H7 (cell line): ENCODE measurements at regions not wholly inside any gene's neighbourhood (a gene's known extent, or its start where the extent isn't known, plus 50 kb on each side); places are given as distances from the start of the nearest gene placed in this dataset.

Experiments
- DNase-seq: peaks from one replicate; pipeline ENCODE4 v3.0.0; 2012
- H3K27me3 ChIP-seq: 2 replicates; pipeline ENCODE4 v1.6.0; 2011; ENCODE audit warnings: mild to moderate bottlenecking, low read length; ENCODE audit not compliant: control insufficient read depth, insufficient read depth
- H3K36me3 ChIP-seq: replicated peaks from 2 replicates; pipeline ENCODE4 v1.5.1; 2011; ENCODE audit warnings: low read length; ENCODE audit not compliant: control insufficient read depth, insufficient read depth
- H3K4me3 ChIP-seq: 2 replicates; pipeline ENCODE4 v1.5.1; 2011; ENCODE audit warnings: low read depth, mild to moderate bottlenecking, control low read depth, low read length, moderate library complexity; ENCODE audit not compliant: insufficient read depth

DNA sequence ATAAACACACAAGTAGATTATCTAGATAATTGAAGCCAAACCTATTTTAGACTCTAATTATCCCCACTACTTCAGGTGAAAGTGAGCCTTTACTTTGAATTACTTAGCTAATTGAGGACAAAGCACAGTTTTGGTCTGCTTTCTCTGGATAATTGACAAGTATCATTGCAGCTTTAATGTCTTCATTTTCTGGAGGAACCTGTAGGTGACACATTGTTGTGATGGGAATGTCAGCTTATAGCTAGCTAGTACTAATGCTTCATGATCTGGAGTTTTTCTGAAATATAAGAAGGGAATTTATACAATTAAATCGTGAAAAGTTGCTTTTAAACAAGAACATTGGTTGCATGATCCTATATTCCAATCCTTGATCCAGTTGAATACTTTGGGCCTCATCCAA is 319.3 kb upstream of the CITED2 start:
- Histone ChIP-seq H3K27me3 (no peaks in the 10 kb centered on the region), H3K36me3 (no peaks in the 10 kb centered on the region), H3K4me3 (no peak overlapping the region)
- no peak for DNase-seq

DNA sequence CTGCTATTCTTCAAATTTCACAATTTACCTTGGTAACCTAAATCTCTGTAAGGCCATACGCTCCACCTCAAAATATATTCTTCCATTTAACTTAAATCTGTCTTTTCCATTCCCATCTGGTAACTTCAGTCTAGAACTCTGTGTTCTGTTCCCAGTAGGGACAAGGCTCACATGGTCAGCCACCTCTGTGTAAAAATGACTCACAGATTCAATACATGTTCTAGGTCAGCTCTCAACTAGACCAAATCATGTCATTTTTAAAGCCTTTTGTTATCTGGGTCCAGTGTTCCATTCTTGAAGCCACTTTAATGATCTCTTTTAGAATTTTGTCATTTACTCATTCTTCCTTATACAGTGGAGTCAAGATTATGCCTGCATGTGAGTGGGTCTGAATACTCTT is 315.6 kb upstream of the CITED2 start:
- no peaks in the 10 kb centered on the region for H3K27me3 ChIP-seq

DNA sequence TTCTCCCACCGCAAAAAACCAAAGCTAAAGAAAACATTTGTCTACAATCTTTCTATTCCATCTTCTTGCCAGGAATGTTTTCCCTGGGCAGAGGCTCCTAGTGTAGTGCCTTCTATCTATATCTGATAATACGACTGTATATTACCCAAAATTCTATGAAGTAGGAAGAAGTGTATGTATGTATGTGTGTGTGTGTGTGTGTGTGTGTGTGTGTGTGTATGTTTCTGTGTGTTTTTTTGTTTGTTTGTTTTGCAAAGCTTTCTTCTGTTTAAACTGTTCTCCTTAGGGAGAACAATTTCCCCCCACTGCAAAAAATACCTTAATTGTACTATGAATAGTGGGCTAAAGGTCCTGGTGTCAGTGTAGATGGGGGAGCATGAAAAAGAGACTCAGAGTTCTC is 312.6 kb upstream of the CITED2 start:
- H3K36me3 ChIP-seq: no peaks in the 10 kb centered on the region
- no peaks in the 10 kb centered on the region for H3K27me3 ChIP-seq
- no peak overlapping the region for H3K4me3 ChIP-seq
- no peak for DNase-seq

More for the DNA sequence above, 315.6 kb upstream of the CITED2 start:
- Histone ChIP-seq H3K36me3 (no peaks in the 10 kb centered on the region), H3K4me3 (no peak overlapping the region)
- DNase-seq: no peak

DNA sequence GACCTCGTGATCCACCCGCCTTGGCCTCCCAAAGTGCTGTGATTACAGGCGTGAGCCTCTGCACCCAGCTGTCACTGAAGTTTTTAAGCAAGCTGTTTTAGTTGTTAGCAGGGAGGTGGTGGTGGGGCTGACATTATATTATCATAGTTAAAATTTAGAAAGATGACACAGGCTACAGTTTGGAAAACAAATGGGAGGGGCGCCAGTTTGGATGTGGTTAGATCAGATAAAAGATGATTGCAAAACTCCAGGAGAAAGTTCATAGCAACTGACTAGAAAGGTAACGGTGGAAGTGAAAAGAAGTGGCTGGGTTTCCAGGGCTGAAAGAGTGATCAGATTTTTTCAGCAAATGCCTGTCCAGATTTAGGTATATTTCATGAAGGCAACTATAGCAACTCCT is 311.9 kb upstream of the CITED2 start:
- Histone ChIP-seq H3K27me3 (no peaks in the 10 kb centered on the region), H3K36me3 (no peaks in the 10 kb centered on the region), H3K4me3 (no peak overlapping the region)
- no peak for DNase-seq

DNA sequence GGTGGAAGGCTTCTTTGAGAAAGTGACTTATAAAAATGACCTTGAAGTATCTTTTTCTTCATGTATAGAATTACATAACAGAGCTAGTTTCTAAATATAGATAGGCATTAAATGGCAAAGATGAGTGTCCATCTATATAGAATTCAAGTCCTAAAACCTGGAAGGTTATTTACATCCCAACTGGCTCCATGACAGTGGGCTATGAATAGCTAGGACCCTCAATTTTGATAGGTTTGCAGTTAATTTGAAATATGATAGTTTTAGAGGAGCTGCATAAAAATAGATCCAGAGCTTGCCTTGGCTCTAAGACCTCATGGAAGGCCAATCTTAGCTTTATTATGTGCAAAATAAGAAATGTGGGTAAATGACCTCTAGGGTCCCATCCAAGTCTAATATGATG is 310.6 kb upstream of the CITED2 start:
- Histone ChIP-seq H3K4me3 (no peak overlapping the region), H3K27me3 (no peaks in the 10 kb centered on the region), H3K36me3 (no peaks in the 10 kb centered on the region)
- DNase-seq: no peak

DNA sequence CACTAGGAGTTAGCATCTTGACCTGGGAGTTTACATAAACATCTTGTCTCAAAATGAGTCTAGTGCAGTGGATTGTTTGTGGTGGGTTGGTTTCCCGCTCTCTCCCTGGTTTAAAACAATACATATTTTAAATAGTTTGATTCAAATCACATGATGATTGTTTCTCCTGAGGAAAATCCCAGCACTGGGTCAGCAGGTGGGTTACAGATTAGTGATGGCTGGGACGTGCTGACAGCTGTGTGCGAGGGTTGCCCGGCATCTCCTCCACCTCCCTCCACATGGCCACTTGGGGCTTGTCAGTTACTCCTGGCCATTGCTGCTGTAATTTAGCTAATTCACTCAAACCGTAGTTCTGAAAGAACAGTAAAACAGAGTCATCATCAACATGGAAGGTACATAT is 306.4 kb upstream of the CITED2 start:
- no peaks in the 10 kb centered on the region for H3K36me3 ChIP-seq
- H3K27me3 ChIP-seq: no peaks in the 10 kb centered on the region
- DNase-seq: peak; percentile 26
- no peak overlapping the region for H3K4me3 ChIP-seq

DNA sequence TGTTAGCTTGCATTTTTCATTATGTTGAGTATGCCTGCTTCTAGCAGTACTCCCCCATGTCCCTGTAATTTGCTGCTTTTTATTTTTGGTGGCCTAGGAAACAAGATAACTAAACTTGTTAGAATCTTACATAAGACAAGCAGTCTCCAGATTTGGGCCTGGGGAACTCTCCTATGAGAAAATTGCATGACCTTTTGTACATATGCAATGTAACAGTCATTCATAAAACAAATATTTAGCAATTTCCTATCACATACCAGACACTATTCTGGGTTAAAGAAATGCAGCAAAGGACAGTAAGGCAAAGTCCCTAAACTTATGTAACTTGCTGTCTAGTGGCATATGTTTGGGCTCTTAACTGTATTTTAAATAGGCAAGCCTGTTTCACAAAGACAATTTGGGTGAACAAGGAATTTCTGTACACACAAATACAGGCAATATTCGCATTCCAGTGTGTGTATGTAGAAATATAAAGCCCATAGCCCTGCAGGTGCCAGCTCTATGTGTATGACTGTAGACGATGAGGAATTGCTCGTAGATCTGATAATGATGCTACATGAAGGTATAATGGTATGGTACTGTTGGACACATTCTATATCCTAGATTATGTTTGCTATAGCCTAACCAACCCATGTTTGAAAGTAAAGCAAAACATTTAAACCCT is 305.2 kb upstream of the CITED2 start:
- Histone ChIP-seq H3K27me3 (no peaks in the 10 kb centered on the region), H3K4me3 (no peak overlapping the region), H3K36me3 (no peaks in the 10 kb centered on the region)
- DNase-seq: no peak

DNA sequence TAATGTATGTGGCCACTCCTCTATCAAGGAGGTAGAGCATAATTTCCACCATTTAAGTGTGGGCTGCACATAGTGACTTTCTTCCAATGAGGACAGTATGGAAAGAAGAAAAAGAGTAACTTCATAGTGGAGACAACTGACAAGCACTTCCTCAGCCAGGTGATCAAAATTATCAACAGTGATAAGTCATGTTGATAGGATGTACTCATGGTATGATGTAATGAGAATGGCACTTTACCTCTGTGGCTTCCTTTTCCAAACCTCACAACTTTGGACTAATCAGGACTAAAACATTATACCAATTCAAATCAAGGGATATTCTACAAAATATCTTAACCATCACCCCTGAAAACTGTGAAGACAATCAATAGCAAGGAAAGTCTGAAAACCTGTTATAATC is 302.3 kb upstream of the CITED2 start:
- no peaks in the 10 kb centered on the region for H3K36me3 ChIP-seq
- no peak for DNase-seq
- H3K27me3 ChIP-seq: no peaks in the 10 kb centered on the region
- H3K4me3 ChIP-seq: no peak overlapping the region

DNA sequence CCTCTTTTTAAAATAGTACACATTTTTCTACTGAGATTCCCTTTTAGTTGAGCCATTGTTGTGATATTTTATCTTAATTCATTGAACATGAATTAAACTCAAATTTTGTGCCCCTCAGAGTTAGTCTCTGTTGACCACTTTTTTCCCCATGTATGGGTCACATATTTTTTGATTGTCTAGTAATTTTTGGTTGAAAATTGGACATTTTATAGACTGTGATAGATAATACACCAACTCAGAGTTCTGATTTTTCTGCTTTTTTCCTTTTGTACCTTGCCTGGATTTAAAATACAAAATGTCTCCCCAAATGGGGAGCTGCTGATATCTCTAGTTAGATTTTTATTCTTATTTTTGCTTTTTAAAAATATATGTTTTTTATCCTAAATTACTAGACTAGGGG is 291.8 kb upstream of the CITED2 start:
- H3K4me3 ChIP-seq: no peak overlapping the region
- DNase-seq: no peak

DNA sequence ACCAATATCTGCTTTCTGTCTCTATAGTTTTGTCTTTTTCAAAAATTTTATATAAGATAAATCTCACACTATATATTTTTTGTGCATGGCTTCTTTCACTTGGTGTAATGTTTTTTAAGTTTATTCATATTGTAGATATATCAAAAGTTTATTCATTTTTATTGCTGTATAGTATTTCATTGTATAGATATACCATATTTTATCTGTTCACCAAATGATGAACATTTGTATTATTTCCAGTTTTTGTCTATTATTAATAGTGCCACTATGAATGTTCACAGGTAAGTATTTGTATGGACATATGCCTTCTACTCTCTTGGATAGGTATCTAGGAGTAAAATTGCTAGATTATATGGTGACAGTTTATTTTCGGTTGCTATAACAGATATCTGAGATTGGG is 289.5 kb upstream of the CITED2 start:
- DNase-seq: no peak
- H3K4me3 ChIP-seq: no peak overlapping the region
- H3K27me3 ChIP-seq: no peaks in the 10 kb centered on the region

More for the DNA sequence above, 291.8 kb upstream of the CITED2 start:
- Histone ChIP-seq H3K36me3 (no peaks in the 10 kb centered on the region), H3K27me3 (no peaks in the 10 kb centered on the region)

DNA sequence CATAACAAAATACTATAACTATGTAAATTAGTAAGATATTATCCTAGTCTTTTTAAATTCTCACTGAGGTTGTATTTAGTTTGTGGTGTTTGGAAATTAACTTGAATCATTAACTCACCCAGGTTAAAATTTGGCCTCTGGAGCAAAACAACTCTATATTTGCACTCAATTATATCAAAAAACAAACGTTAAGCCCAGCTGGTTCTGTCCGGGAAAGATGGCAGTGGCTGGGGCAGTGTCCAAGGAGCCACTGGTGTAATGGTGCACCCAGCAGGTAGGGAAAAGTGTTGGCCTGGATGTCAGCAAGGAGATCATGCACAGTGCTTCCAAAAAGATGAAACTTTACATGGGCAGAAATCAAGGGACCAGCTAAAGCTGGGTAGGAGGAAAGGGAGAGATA is 285.3 kb upstream of the CITED2 start:
- no peaks in the 10 kb centered on the region for H3K27me3 ChIP-seq
- H3K36me3 ChIP-seq: no peaks in the 10 kb centered on the region
- no peak for DNase-seq
- no peak overlapping the region for H3K4me3 ChIP-seq

More for the DNA sequence above, 289.5 kb upstream of the CITED2 start:
- no peaks in the 10 kb centered on the region for H3K36me3 ChIP-seq

DNA sequence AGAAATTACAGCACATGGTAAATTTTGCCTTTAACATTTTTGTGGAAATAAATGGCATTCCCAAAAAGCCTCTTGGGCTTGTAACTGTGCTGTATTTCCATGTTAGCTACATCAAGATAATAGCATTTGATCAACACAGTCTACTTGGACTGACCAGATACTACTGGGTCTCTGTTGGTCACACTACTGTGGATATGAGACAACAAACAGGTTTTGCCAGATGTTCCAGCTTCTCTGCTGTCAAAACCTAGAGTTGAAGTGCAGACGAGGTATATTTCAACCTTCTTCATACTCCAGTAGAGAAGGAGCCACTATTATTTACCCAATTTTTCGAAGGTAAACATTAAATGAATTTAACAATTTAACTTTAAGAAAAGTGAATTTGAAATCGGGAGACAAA is 284.7 kb upstream of the CITED2 start:
- Histone ChIP-seq H3K36me3 (no peaks in the 10 kb centered on the region), H3K27me3 (no peaks in the 10 kb centered on the region), H3K4me3 (no peak overlapping the region)
- no peak for DNase-seq

DNA sequence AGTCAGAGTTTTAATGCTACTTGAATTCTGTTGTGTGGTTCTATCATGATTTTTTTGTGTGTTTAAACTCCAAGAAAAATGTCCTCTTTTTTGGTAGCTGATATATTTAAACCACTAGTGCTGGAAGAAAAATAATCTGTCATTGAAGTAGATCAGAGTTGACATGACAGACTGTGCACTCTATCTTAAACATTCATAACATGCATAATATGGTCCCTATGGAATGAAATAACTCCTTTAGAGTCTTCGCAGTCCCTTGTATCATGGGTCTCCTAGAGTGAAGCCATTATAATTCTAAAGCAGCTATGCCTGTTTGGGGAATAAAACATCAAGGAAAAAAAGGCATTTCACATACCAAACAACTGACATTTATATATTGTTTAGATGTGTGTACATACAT is 282.7 kb upstream of the CITED2 start:
- no peaks in the 10 kb centered on the region for H3K36me3 ChIP-seq
- DNase-seq: no peak
- no peaks in the 10 kb centered on the region for H3K27me3 ChIP-seq
- H3K4me3 ChIP-seq: no peak overlapping the region

DNA sequence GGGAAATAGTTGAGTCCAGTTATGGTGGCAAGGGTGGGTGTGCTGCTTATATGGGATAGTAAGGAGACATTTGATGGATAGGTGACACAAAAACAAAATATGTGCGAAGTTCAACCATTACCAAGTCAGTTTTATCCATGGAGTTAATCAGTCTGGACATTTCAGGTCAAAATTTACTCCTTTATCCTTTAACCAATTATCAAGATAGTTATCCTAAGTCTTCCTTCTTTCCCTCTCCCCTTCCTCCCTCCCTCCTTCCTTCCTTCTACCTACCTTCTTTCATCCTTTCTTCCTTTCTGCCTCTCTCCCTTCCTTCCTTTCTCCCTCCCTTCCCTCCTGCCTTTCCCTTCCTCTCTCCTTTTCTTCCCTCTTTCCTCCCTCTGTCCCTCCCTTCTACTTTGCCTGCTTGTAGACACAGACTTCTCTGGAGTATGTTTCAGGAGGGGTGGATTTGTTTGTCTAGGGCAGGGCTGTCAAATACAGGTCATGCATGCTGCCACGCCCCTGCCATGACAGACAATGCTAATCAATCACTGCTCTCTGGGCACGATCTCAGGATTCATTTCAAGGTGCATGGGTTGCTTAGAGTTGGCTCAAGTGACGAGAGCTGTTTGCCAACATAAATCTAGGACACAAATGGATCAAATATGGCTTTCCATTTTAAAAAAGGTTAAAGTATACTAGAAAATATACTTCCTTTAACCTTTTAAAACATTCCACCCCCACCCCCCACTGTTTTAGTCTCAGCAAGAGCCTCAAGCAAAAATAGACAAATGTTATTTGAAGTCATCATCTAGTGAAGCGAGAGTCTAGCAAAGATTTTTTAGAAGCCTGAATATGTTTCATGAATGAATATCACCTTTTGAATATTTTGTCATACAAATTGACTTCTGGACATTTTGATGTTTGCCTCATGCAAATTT is 281.6 kb upstream of the CITED2 start:
- H3K36me3 ChIP-seq: no peaks in the 10 kb centered on the region
- DNase-seq: no peak
- H3K4me3 ChIP-seq: no peak overlapping the region
- H3K27me3 ChIP-seq: no peaks in the 10 kb centered on the region
